RWPE1 (cell line): ENCODE measurements at regions not wholly inside any gene's neighbourhood (a gene's known extent, or its start where the extent isn't known, plus 50 kb on each side); places are given as distances from the start of the nearest gene placed in this dataset.

Experiments
- CTCF ChIA-PET: fragments of 350-600 bp; sonication (Branson Sonifier 250); formaldehyde crosslinking; extraction: SDS; loops from one replicate; lab custom pipeline; 2021; lab: Yijun Ruan, JAX
- POLR2A ChIA-PET: fragments of 400-600 bp; formaldehyde crosslinking; extraction: SDS; loops from one replicate; lab custom pipeline; 2020; ENCODE audit warnings: antibody characterized with exemption; ENCODE audit not compliant: low non-redundant PET; lab: Yijun Ruan, JAX
- DNase-seq: peaks from one replicate; pipeline ENCODE4 v3.0.0; 2012; ENCODE audit warnings: low spot score
- H3K27ac ChIP-seq: fragments of 450-650 bp; 2 replicates; pipeline ENCODE4 v1.5.1; 2017
- TF ChIP-seq, protein P1 (sequence below): fragments of 450-650 bp; conservative IDR thresholded peaks from 2 replicates; pipeline ENCODE4 v1.5.1; 2017; ENCODE audit warnings: low read depth, mild to moderate bottlenecking

DNA sequence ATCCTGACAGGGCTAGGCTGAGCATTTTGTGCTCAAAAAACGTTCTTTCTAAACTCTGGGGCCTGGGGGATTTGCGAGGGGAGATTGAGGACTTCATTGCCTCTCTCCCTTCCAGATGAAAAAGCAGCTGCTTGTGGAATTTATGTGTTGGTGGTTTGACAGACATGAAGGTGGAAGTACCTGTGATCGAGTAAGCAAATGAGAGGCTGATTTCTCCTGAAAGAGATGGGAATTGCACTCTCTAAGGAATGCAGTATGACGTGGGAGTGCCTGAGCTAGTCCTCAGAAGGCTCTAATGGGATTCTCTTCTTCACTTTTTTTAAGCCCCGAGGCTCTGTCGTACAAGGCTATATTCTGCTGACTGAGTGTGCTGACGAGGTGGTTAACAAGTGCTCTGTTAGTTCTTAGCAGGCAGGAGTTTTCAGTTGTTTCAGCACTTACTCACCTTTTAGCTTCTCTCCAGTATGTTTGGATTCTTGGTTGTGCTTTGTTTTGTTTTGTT is 426.8 kb upstream of the CNKSR2 start:
- CTCF ChIA-PET: no interaction called here
- H3K27ac ChIP-seq: no peak overlapping the region
- TF ChIP-seq, protein P1, sequence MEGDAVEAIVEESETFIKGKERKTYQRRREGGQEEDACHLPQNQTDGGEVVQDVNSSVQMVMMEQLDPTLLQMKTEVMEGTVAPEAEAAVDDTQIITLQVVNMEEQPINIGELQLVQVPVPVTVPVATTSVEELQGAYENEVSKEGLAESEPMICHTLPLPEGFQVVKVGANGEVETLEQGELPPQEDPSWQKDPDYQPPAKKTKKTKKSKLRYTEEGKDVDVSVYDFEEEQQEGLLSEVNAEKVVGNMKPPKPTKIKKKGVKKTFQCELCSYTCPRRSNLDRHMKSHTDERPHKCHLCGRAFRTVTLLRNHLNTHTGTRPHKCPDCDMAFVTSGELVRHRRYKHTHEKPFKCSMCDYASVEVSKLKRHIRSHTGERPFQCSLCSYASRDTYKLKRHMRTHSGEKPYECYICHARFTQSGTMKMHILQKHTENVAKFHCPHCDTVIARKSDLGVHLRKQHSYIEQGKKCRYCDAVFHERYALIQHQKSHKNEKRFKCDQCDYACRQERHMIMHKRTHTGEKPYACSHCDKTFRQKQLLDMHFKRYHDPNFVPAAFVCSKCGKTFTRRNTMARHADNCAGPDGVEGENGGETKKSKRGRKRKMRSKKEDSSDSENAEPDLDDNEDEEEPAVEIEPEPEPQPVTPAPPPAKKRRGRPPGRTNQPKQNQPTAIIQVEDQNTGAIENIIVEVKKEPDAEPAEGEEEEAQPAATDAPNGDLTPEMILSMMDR: no peak
- no peak for DNase-seq
- POLR2A ChIA-PET: no interaction called here

DNA sequence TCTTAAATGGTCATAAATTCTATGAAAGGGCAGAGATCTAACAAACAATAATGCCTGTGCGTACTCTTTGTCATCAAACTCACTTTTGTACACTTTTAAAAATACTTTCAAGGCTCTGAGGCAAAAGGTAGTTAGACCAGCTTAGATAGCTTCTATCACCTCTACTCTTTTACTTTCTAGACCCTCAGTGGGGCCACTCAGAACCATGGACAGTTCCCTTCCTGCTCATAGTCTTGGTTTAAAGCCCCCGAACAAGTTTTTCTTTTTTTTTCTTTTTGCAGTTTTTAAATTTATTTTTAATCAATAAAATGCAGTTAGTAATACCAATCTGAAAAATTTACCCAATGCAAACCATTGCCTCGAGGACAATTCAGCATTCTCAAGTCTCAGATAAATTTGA is 460.5 kb upstream of the CNKSR2 start:
- H3K27ac ChIP-seq: no peak overlapping the region
- no peak for DNase-seq
- TF ChIP-seq, protein P1: no peak
- ChIA-PET POLR2A (no interaction called here), CTCF (no interaction called here)

DNA sequence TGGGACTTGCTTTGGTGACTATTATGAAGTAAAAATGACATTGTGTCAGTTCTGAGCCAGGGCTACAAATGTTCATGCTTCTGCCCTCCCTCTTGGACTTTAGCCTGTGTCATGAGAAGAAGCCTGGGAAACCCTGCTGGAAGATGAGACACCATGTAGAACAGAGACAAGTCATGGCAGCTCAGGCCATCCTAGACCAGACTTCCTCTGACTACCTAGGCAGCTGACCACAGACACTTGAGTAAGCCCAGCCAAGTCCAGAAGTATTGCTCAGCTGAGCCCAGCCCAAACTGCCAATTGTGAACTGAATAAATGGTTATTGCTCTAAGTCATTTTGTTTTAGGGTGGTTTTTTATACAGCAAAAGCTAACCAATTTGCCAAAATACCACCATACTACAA is 467.6 kb upstream of the CNKSR2 start:
- CTCF ChIA-PET: no interaction called here
- no peak overlapping the region for H3K27ac ChIP-seq
- DNase-seq: no peak
- TF ChIP-seq, protein P1: no peak
- POLR2A ChIA-PET: no interaction called here

DNA sequence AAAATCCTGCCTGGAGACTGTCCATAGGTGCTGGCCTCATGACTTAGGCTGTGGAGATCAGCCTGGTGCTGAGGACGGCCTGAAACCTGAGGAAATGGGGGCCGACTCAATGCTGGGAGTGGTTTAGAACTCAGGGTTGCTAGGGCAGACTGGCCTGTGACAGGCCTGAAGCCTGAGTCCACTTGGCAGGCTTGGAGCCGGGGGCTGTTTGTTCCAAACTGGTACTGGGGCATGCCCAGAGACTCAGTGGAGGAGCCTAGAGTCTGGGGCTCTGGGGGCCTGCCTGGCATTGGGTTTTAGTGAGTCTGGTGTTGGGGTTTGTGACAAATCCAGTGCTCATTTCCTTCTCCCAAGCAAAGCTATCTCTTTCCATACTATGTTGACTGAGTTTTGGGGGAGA is 489.7 kb upstream of the CNKSR2 start:
- TF ChIP-seq, protein P1: no peak
- ChIA-PET POLR2A (no interaction called here), CTCF (no interaction called here)
- no peak for DNase-seq
- H3K27ac ChIP-seq: no peak overlapping the region

DNA sequence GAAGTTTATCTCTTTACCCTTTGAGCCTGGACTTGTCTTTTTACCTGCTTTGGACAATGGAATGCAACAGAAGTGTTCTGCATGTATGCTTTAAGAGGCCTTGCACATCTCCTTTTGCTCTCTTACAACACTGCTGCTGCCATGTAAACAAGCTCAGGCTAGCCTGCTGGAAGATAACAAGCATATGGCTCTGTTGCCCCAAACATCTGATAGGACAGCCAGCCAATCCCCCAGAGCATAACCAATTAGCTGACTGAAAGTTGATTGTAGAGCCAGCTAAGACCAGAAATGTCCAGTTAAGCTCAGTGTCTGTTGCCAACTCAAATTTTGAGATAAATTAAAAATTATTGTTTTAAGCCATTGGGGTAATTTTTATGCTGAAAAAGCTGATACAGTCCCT is 510.6 kb upstream of the CNKSR2 start:
- TF ChIP-seq, protein P1: no peak
- H3K27ac ChIP-seq: no peak overlapping the region
- POLR2A ChIA-PET: no interaction called here
- DNase-seq: no peak
- CTCF ChIA-PET: no interaction called here

DNA sequence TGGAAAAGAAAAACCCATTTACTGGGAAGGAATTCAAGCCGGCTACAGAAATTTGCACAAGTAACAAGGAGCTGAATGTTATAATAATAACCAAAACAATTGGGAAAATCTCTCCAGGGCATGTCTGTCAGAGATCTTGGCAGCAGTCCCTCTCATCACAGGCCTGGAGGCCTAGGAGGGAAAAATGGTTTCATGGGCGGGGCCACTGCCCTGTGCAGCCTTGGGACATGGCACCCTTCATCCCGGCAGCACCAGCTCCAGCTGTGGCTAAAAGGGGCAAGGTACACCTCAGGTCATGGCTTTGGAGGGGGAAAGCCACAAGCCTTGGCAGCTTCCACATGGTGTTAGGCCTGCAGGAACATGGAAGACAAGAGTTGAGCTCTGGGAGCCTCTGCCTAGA is 513.1 kb upstream of the CNKSR2 start:
- TF ChIP-seq, protein P1: no peak
- ChIA-PET CTCF (no interaction called here), POLR2A (no interaction called here)
- DNase-seq: no peak
- no peak overlapping the region for H3K27ac ChIP-seq

DNA sequence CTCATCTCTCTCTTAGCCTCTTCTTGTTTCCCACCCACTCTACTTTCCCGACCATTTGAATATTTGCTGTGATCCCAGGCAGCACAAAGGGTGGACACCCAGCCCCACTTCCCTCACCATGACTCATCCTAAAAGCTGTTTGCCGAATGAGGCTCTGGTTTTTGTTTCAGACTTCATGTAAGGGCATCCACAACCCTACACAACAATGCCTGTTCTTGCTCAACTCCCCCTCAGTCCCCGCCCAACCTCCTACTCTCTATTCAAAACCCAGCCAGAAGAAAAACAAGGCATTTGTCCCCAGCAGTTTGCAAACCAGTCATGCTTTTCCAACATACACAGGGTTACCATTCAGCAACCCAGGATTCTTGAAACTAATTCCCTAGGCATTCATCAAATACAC is 516.5 kb upstream of the CNKSR2 start:
- ChIA-PET CTCF (no interaction called here), POLR2A (no interaction called here)
- TF ChIP-seq, protein P1: no peak
- DNase-seq: no peak
- H3K27ac ChIP-seq: no peak overlapping the region
